CD14-positive monocyte (primary cell): ENCODE measurements at regions not wholly inside any gene's neighbourhood (a gene's known extent, or its start where the extent isn't known, plus 50 kb on each side); places are given as distances from the start of the nearest gene placed in this dataset.

Experiments used
- DNase-seq, 3 donors: peaks; one replicate each; pipeline ENCODE4 v3.0.0-alpha.2; 2011 to 2022
- H2AFZ ChIP-seq: 2 replicates; pipeline ENCODE4 v1.6.0; 2012; ENCODE audit warnings: mild to moderate bottlenecking, low read depth, low read length, inconsistent platforms; ENCODE audit not compliant: insufficient read depth, poor library complexity, severe bottlenecking
- H3K27ac ChIP-seq, 2 donors: 1 replicate in 1 of 2; 2 replicates in 1 of 2; pipeline ENCODE4 v1.5.1; 2012 to 2013; ENCODE audit warnings: low read length in 2 of 2, control low read depth in 1 of 2, inconsistent platforms in 1 of 2, low read depth in 1 of 2, mild to moderate bottlenecking in 1 of 2
- H3K27me3 ChIP-seq, 2 donors: one replicate each; pipeline versions ENCODE4 v1.6.0 to v1.6.1; 2011 to 2013; ENCODE audit warnings: low read length in 2 of 2; ENCODE audit not compliant: control insufficient read depth in 2 of 2, insufficient read depth in 2 of 2
- H3K36me3 ChIP-seq, 2 donors: replicated peaks in 1 of 2; 1 replicate in 1 of 2; 2 replicates in 1 of 2; pipeline versions ENCODE4 v1.5.1 to v1.6.1; 2012 to 2013; ENCODE audit warnings: low read length in 2 of 2, control low read depth in 1 of 2, inconsistent platforms in 1 of 2, mild to moderate bottlenecking in 1 of 2; ENCODE audit not compliant: insufficient read depth in 2 of 2, control insufficient read depth in 1 of 2
- H3K4me1 ChIP-seq, 2 donors: 1 replicate in 1 of 2; 2 replicates in 1 of 2; pipeline versions ENCODE4 v1.5.1 to v1.6.1; 2012 to 2013; ENCODE audit warnings: low read length in 2 of 2, control low read depth in 1 of 2, inconsistent platforms in 1 of 2, mild to moderate bottlenecking in 1 of 2, moderate library complexity in 1 of 2; ENCODE audit not compliant: insufficient read depth in 2 of 2, control insufficient read depth in 1 of 2
- H3K4me2 ChIP-seq: replicated peaks from 2 replicates; pipeline ENCODE3; 2012; ENCODE audit warnings: low read length, moderate library complexity, mild to moderate bottlenecking; ENCODE audit not compliant: poor library complexity, severe bottlenecking; ENCODE audit errors: extremely low read depth
- H3K4me3 ChIP-seq, 3 experiments: fragments of 200-600 bp in 1 of 3; sonication (generic) in 1 of 3; replicated peaks in 1 of 3; 1 replicate in 2 of 3; 2 replicates in 1 of 3; pipeline ENCODE4 v1.5.1; 2011 to 2013; ENCODE audit warnings: low read length in 3 of 3, mild to moderate bottlenecking in 3 of 3, control low read depth in 2 of 3, low read depth in 2 of 3, inconsistent platforms in 1 of 3, moderate library complexity in 1 of 3
- H3K79me2 ChIP-seq: 2 replicates; pipeline ENCODE4 v1.6.0; 2012; ENCODE audit warnings: mild to moderate bottlenecking, control low read depth, inconsistent platforms, low read length, moderate library complexity; ENCODE audit not compliant: insufficient read depth
- H3K9ac ChIP-seq: 2 replicates; pipeline ENCODE4 v1.6.0; 2017; ENCODE audit warnings: low read length, mild to moderate bottlenecking; ENCODE audit not compliant: insufficient read depth, poor library complexity, severe bottlenecking
- H3K9me3 ChIP-seq, 2 donors: replicated peaks in 1 of 2; 1 replicate in 1 of 2; 2 replicates in 1 of 2; pipeline versions ENCODE4 v1.5.1 to v1.6.1; 2012 to 2013; ENCODE audit warnings: low read length in 2 of 2, control low read depth in 1 of 2; ENCODE audit not compliant: control insufficient read depth in 1 of 2, insufficient read depth in 1 of 2
- H4K20me1 ChIP-seq: 2 replicates; pipeline ENCODE4 v1.6.0; 2012; ENCODE audit warnings: mild to moderate bottlenecking, low read length, control low read depth, moderate library complexity; ENCODE audit not compliant: insufficient read depth
- H3K27ac Mint-ChIP-seq, 7 donors: one replicate each; pipeline ENCODE4 v1.8.0; 2020; ENCODE audit warnings: mild to moderate bottlenecking in 7 of 7, mixed read lengths in 7 of 7, moderate library complexity in 6 of 7, inconsistent platforms in 2 of 7
- H3K27me3 Mint-ChIP-seq, 3 donors: one replicate each; pipeline ENCODE4 v1.8.0; 2021 to 2022; ENCODE audit warnings: low read depth in 3 of 3, mild to moderate bottlenecking in 3 of 3, mixed read lengths in 3 of 3, moderate library complexity in 3 of 3, inconsistent platforms in 1 of 3
- H3K36me3 Mint-ChIP-seq, 2 donors: one replicate each; pipeline ENCODE4 v1.8.0; 2020; ENCODE audit warnings: mixed read lengths in 2 of 2, inconsistent platforms in 1 of 2, mild to moderate bottlenecking in 1 of 2
- H3K4me1 Mint-ChIP-seq: one replicate; pipeline ENCODE4 v1.8.0; 2020; ENCODE audit warnings: mild to moderate bottlenecking, mixed read lengths
- H3K4me3 Mint-ChIP-seq, 2 donors: one replicate each; pipeline ENCODE4 v1.8.0; 2020; ENCODE audit warnings: mild to moderate bottlenecking in 2 of 2, mixed read lengths in 2 of 2, moderate library complexity in 1 of 2
- H3K9me3 Mint-ChIP-seq, 7 donors: one replicate each; pipeline ENCODE4 v1.8.0; 2020 to 2022; ENCODE audit warnings: mixed read lengths in 7 of 7, mild to moderate bottlenecking in 6 of 7, moderate library complexity in 6 of 7, inconsistent platforms in 2 of 7
- CTCF ChIP-seq: fragments of 200-600 bp; IDR thresholded peaks from one replicate; pipeline ENCODE4 v1.8.0; 2022; ENCODE audit warnings: antibody characterized with exemption, mild to moderate bottlenecking
- WGBS: methylation state at CpG from one replicate; pipeline ENCODE4 v1.1.5; 2013; ENCODE audit warnings: missing lambda C conversion rate; ENCODE audit not compliant: insufficient coverage; 5-methylcytosine and 5-hydroxymethylcytosine counted together
- intact Hi-C, 2 donors: fragments of 100-400 bp; cut with micrococcal nuclease; formaldehyde crosslinking; loops; one replicate each; pipeline versions ENCODE4 v1.15.0 to v1.15.1; 2023

GRCh38 chr6:106825156-106825555, 149.4 kb downstream of the CD24 start:
- Histone ChIP-seq H3K4me3 (no peak overlapping the region), H3K27ac (no peak overlapping the region), H3K4me1 (no peaks in the 10 kb centered on the region), H2AFZ (no peak overlapping the region), H4K20me1 (no peaks in the 10 kb centered on the region), H3K9ac (no peak overlapping the region), H3K9me3 (peaks cover 0 to 7% of the 10 kb centered on the region in 2 donors), H3K4me2 (no peak overlapping the region), H3K36me3 (no peaks in the 10 kb centered on the region), H3K79me2 (no peaks in the 10 kb centered on the region), H3K27me3 (no peaks in the 10 kb centered on the region)
- Mint-ChIP-seq H3K4me3 (no peak overlapping the region), H3K27ac (no peak overlapping the region), H3K9me3 (peaks cover 0 to 7% (median 2%) of the 10 kb centered on the region in 7 donors), H3K4me1 (no peaks in the 10 kb centered on the region), H3K27me3 (peaks cover 5 to 10% (median 8%) of the 10 kb centered on the region in 3 donors), H3K36me3 (no peaks in the 10 kb centered on the region)
- intact Hi-C loops: no loop called here
- TF ChIP-seq CTCF: no peak
- WGBS: no CpG with 5 or more reads among the region's 2 CpGs
- DNase-seq: no peak

GRCh38 chr6:106823732-106824351, 150.7 kb downstream of the CD24 start:
- H3K27ac ChIP-seq: no peak overlapping the region
- no peak overlapping the region for H2AFZ ChIP-seq
- H3K9me3 Mint-ChIP-seq: peaks cover 0 to 4% (median 2%) of the 10 kb centered on the region in 7 donors
- no peak overlapping the region for H3K27ac Mint-ChIP-seq
- H3K9ac ChIP-seq: no peak overlapping the region
- H3K79me2 ChIP-seq: no peaks in the 10 kb centered on the region
- 83% methylated on average over 4 of the region's 10 CpGs for WGBS
- no peak overlapping the region for H3K4me2 ChIP-seq
- TF ChIP-seq CTCF: no peak
- H3K27me3 Mint-ChIP-seq: peaks cover 5 to 8% (median 5%) of the 10 kb centered on the region in 3 donors
- no peak overlapping the region for H3K4me3 ChIP-seq
- no peaks in the 10 kb centered on the region for H3K9me3 ChIP-seq
- no peaks in the 10 kb centered on the region for H3K27me3 ChIP-seq
- no peaks in the 10 kb centered on the region for H3K36me3 Mint-ChIP-seq
- no peaks in the 10 kb centered on the region for H3K4me1 Mint-ChIP-seq
- H4K20me1 ChIP-seq: no peaks in the 10 kb centered on the region
- H3K4me1 ChIP-seq: no peaks in the 10 kb centered on the region
- no peak overlapping the region for H3K4me3 Mint-ChIP-seq
- intact Hi-C loops: no loop called here
- DNase-seq: no peak
- H3K36me3 ChIP-seq: no peaks in the 10 kb centered on the region
